HG03066 (cell line): ENCODE measurements at regions not wholly inside any gene's neighbourhood (a gene's known extent, or its start where the extent isn't known, plus 50 kb on each side); places are given as distances from the start of the nearest gene placed in this dataset.
"Not testable (repeated sequence)": the region's sequence is repeated elsewhere in the genome, so short reads cannot be mapped to it uniquely, and the experiment has no call there.

Experiments
- ATAC-seq: cut with Tn5 transposase; IDR thresholded peaks from one replicate; pipeline ENCODE4 v1.9.1; 2021; ENCODE audit warnings: low read depth; ENCODE audit not compliant: unreplicated experiment

- not testable (repeated sequence) for ATAC-seq
Measured at GRCh38 chr6:27827477-27827876, 84.7 kb downstream of the OR2B2 start.

DNA sequence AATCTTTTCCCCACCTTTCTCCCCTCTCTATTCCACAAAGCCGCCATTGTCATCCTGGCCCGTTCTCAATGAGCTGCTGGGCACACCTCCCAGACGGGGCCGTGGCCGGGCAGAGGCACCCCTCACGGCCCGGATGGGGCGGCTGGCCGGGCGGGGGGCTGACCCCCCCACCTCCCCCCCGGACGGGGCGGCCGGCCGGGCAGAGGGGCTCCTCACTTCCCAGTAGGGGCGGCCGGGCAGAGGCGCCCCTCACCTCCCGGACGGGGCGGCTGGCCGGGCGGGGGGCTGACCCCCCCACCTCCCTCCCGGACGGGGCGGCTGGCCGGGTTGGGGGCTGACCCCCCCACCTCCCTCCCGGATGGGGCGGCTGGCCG lies 85.6 kb downstream of the OR2B2 start:
- not testable (repeated sequence) for ATAC-seq

- not testable (repeated sequence) for ATAC-seq
Measured at GRCh38 chr6:27825848-27826611, 86.2 kb downstream of the OR2B2 start.

DNA sequence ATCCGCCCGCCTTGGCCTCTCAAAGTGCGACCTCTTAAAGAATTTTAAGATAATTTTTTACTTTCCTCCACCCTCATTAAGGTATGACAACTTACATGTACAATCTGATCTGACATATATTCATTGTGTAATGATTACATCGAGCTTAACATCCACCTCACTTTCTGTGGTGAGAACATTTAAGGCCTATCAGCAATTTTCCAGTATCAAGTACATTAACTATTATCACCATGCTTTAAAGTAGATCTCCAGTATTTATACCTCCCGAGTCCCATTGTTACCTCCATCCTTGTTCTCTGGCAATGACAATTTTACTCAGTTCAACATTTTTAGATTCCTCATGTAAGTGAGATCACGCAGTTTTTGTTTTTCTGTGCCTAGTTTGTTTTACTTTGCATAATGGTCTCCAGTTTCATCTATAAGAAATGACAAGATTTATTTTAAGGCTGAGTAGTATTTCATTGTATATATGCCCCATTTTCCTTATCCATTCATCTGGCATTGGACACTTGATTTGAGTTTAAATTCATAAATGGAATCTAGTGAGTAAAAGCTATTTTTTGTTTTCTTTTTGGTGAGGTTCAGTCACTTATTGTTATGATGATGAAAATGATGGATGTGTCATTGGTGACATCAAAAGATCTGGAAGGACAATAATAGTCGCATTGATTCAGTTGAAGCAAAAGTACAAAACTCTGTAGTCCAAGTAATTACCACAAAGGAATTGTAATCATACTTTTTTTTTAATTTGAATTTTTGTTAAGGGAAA lies 87.0 kb downstream of the OR2B2 start:
- ATAC-seq, result no peak

DNA sequence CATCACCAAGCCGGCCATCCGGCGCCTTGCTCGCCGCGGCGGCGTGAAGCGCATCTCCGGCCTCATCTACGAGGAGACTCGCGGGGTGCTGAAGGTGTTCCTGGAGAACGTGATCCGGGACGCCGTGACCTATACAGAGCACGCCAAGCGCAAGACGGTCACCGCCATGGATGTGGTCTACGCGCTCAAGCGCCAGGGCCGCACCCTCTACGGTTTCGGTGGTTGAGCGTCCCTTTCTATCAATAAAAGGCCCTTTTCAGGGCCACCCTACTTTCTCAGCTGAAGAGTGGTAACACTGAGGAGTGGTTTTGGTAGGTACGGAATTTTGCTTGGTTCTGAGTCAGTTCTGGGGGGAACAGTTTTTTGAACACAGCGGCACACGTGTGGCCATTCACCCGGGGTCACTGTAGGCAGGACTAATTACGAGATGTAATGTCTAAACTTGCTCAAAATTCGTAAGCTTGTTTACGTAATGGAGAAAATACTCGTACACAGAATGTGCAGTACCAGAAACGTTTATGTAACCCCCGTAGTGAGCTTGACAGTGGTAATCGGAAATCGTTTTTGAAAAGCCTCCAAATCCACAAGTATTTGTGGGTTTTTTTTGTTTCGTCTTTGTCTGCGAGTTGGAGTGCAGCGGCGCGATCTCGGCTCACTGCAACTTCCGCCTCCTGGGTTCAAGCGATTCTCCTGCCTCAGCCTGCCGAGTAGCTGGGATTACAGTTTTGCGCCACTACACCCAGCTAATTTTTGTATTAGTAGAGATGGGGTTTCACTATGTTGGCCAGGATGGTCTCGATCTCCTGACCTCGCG lies 87.8 kb downstream of the OR2B2 start:
- ATAC-seq, result peak; percentile 22

GRCh38 chr6:27823714-27824210 lies 88.4 kb downstream of the OR2B2 start:
- peak; percentile 71 for ATAC-seq

- ATAC-seq, result no peak
Measured at GRCh38 chr6:27816906-27817305, 95.3 kb downstream of the OR2B2 start.

DNA sequence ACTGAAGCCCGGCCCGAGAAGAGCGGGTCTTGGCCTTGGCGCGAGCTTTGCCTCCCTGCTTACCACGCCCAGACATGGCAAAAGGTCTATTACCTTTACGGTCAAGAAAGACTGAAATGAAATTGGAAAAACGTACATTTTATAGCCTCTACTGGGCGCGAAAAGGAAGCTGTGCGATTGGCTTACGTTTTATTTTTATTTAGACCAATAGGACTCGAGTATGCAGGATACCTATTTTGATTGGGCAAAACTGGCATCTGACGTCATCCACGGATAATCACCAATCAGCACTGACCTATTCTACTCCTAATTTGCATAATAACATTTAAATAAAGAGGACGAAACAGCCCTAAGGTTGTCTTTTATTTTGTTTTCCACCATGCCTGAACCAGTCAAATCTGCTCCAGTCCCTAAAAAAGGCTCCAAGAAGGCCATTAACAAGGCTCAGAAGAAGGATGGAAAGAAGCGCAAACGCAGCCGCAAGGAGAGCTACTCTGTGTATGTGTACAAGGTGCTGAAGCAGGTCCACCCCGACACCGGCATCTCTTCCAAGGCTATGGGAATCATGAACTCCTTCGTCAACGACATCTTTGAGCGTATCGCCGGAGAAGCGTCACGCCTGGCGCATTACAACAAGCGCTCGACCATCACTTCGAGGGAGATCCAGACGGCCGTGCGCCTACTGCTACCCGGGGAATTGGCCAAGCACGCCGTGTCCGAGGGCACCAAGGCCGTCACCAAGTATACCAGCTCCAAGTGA lies 97.4 kb downstream of the OR2B2 start:
- ATAC-seq, result peak; percentile 56

DNA sequence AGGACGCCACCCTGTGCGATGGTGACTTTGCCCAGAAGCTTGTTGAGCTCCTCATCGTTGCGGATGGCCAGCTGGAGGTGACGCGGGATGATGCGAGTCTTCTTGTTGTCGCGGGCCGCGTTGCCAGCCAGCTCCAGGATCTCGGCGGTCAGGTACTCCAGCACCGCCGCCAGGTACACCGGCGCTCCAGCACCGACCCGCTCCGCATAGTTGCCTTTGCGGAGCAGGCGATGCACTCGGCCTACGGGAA lies 97.9 kb downstream of the OR2B2 start:
- peak; percentile 8 for ATAC-seq

DNA sequence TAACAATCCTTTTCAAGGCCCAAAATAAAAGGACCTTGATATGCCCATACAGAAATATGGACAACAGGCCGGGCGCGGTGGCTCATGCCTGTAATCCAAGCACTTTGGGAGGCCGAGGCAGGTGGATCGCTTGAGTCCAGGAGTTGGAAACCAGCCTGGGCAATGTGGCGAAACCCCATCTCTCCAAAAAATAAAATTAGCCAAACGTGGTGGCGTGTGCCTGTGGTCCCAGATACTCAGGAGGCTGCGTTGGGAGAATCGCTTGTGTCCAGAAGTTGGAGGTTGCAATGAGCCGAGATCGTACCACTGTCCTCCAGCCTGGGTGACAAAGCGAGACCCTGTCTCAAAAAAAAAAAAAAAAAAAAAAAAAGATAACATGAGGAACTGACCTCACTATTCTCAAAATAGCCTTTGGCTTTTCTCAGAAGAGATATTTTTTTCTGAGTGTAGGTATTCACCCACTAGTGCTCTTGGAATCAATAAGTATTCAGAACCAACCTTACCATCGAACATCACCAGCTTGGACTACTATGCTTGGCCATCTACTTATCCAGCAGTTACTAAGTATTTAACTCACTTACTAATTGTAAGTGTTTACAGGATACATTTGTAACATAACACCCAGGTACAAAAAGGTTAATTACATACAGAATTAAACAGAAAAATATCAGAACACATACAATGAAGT lies 99.2 kb downstream of the OR2B2 start:
- no peak for ATAC-seq

DNA sequence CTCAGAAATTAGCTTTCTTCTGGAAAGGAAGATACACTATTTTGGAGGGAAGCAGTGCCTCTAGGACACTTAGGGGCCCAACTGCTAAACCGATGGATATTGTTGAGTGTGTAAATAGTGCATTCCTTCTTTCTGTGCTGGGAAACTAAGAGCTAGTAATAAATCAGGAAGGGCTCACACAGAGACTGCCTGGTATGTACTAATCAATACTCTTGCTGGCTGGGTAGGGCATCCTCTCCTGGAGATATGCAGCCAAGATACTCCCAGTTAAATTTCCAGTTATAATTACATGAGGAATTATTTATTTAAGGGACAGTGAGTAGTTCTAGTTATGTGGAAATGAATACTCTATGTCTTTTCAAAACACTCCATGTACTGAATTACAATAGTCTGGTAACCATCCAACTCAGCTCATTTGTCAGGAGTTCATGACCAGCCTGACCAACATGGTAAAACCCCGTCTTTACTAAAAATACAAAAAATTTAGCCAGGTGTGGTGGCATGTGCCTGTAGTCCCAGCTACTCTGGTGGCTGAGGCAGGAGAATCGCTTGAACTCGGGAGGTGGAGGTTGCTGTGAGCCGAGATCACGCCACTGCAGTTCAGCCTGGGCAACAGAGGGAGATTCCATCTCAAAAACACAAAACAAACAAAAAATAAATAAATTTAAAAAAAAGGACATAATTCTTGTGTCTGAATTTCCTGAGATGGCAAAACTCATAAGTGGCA lies 100.0 kb downstream of the OR2B2 start:
- no peak for ATAC-seq

DNA sequence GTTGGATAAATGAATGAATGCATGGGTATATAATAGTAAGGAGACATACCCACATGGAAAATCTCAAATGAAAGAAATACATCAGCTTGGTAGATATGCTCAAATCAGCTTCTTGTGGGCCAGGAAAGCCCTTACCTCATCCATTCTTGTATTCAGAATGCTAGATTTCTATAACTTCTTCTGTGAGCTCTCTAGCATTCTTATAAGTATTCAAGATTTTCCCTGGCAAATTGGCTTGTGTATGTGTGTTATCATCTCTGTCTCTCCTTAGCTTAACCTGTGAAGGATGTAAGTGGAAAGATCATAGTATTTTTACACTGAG lies 100.8 kb downstream of the OR2B2 start:
- ATAC-seq, result no peak

- no peak for ATAC-seq
Measured at GRCh38 chr6:27810768-27811450, 101.3 kb downstream of the OR2B2 start.

DNA sequence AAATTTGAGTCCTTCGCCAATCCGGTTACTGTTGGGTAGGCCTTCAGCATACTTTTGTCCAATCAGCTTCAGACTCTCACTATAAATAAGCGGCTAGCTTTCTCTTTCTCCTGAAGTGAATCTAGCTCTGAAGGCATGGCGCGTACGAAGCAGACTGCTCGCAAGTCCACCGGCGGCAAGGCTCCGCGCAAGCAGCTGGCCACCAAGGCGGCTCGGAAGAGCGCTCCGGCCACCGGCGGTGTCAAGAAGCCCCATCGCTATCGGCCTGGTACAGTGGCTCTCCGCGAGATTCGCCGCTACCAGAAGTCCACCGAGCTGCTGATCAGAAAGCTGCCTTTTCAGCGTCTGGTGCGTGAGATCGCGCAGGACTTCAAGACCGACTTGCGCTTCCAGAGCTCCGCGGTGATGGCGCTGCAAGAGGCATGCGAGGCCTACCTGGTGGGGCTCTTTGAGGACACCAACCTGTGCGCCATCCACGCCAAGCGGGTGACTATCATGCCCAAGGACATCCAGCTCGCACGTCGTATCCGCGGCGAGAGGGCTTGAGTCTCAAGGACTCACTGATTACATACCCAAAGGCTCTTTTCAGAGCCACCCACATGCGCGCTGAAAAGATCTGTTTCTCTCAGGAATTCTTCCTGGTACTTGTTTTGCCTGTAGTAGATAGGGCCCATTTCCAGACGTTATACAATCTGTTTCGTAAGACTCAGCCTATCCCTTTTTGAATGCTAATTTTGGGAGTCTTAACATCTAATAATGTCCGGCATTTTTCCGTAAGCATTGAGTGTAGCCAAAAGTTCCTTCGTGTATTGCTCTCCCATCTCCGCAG lies 102.0 kb downstream of the OR2B2 start:
- ATAC-seq, result peak; percentile 35

GRCh38 chr6:27809067-27809938 lies 102.9 kb downstream of the OR2B2 start:
- no peak for ATAC-seq

DNA sequence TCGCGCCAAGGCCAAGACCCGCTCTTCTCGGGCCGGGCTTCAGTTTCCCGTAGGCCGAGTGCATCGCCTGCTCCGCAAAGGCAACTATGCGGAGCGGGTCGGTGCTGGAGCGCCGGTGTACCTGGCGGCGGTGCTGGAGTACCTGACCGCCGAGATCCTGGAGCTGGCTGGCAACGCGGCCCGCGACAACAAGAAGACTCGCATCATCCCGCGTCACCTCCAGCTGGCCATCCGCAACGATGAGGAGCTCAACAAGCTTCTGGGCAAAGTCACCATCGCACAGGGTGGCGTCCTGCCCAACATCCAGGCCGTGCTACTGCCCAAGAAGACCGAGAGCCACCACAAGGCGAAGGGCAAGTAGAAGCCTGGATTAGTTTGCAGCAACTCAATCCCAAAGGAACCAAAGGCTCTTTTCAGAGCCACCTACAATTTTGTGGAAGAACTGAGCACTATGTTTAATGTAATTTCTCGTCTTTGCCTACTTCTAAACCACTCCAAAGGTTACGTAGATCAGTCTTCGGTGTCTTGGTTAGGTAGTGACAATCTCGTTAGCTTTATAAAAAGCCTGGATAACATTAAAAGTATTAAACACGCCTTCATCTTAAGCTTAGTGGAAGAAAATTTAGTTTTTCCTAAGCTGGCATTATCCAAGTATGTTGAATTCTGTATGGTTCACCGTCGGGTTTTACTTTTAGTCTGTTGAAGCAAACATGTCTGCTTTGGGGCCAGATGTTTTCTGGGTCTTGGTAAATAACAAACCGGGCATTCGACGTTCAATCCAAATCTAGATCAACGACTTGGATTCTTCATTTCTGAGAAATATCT lies 103.7 kb downstream of the OR2B2 start:
- peak; percentile 4 for ATAC-seq
